ENCODE measurements at regions not wholly inside any gene's neighbourhood (a gene's known extent, or its start where the extent isn't known, plus 50 kb on each side); places are given as distances from the start of the nearest gene placed in this dataset.

GRCh38 chr3:8182904-8183303, 318.7 kb upstream of the LMCD1 start:
- no peak for TF ChIP-seq CTCF (IDR thresholded peaks at IDR 0.05; ENCODE audit: insufficient read depth, missing control alignments)
- FAIRE-seq (no peak), DNase-seq (ENCODE audit: insufficient read length, low spot score) (no peak)

GRCh38 chr3:8183627-8184026, 318.0 kb upstream of the LMCD1 start:
- no peak for TF ChIP-seq CTCF (IDR thresholded peaks at IDR 0.05; ENCODE audit: insufficient read depth, missing control alignments)
- no peak for FAIRE-seq
- no peak for DNase-seq (ENCODE audit: insufficient read length, low spot score)

GRCh38 chr3:8186213-8186612, 315.4 kb upstream of the LMCD1 start:
- DNase-seq (ENCODE audit: insufficient read length, low spot score) (no peak), FAIRE-seq (no peak)
- TF ChIP-seq CTCF (IDR thresholded peaks at IDR 0.05; ENCODE audit: insufficient read depth, missing control alignments) = no peak

GRCh38 chr3:8187996-8188395, 313.6 kb upstream of the LMCD1 start:
- TF ChIP-seq CTCF (IDR thresholded peaks at IDR 0.05; ENCODE audit: insufficient read depth, missing control alignments) = no peak
- FAIRE-seq (no peak), DNase-seq (ENCODE audit: insufficient read length, low spot score) (no peak)

GRCh38 chr3:8189051-8189450, 312.6 kb upstream of the LMCD1 start:
- DNase-seq (ENCODE audit: insufficient read length, low spot score) = no peak
- TF ChIP-seq CTCF (IDR thresholded peaks at IDR 0.05; ENCODE audit: insufficient read depth, missing control alignments) = no peak
- FAIRE-seq = no peak

GRCh38 chr3:8191406-8191805, 310.2 kb upstream of the LMCD1 start:
- DNase-seq (ENCODE audit: insufficient read length, low spot score) (no peak), FAIRE-seq (no peak)
- TF ChIP-seq CTCF (IDR thresholded peaks at IDR 0.05; ENCODE audit: insufficient read depth, missing control alignments) = no peak

GRCh38 chr3:8197384-8197783, 304.2 kb upstream of the LMCD1 start:
- no peak for DNase-seq (ENCODE audit: insufficient read length, low spot score)
- FAIRE-seq = no peak
- no peak for TF ChIP-seq CTCF (IDR thresholded peaks at IDR 0.05; ENCODE audit: insufficient read depth, missing control alignments)
